ENCODE measurements at regions not wholly inside any gene's neighbourhood (a gene's known extent, or its start where the extent isn't known, plus 50 kb on each side); places are given as distances from the start of the nearest gene placed in this dataset.

- TF ChIP-seq CTCF (IDR thresholded peaks at IDR 0.05; ENCODE audit: poor library complexity, severe bottlenecking) (no peak), EZH2 (IDR thresholded peaks at IDR 0.05; ENCODE audit: borderline replicate concordance, insufficient read depth, low read length, poor library complexity, severe bottlenecking) (no peak), POLR2AphosphoS5 (IDR thresholded peaks at IDR 0.05) (no peak), RAD21 (conservative IDR thresholded peaks at IDR 0.05) (no peak), TAF1 (IDR thresholded peaks at IDR 0.05; ENCODE audit: low read depth) (no peak), MXI1 (conservative IDR thresholded peaks at IDR 0.05; ENCODE audit: poor library complexity, severe bottlenecking) (no peak), REST (IDR thresholded peaks at IDR 0.05; ENCODE audit: borderline replicate concordance) (no peak), EP300 (conservative IDR thresholded peaks at IDR 0.05; ENCODE audit: poor library complexity, severe bottlenecking) (no peak), SMC3 (conservative IDR thresholded peaks at IDR 0.05; ENCODE audit: poor library complexity) (no peak)
These were observed 125.5 kb downstream of the IL20RB start for GRCh38 chr3:137083332-137083731.

Measured in neural cell (in vitro differentiated cells).